HL-60 (cell line): ENCODE measurements at regions not wholly inside any gene's neighbourhood (a gene's known extent, or its start where the extent isn't known, plus 50 kb on each side); places are given as distances from the start of the nearest gene placed in this dataset.

ENCODE experiments used
- DNase-seq, 2 experiments: peaks; one replicate each; pipeline ENCODE4 v3.0.0-alpha.2; 2010 to 2020; ENCODE audit warnings: low read depth in 1 of 2, low spot score in 1 of 2
- H3K27ac ChIP-seq: fragments of 250-450 bp; sonication (Bioruptor Pico); replicated peaks from 2 replicates; pipeline ENCODE4 v1.5.1; 2020; ENCODE audit warnings: mild to moderate bottlenecking, moderate library complexity
- H3K27me3 ChIP-seq: fragments of 250-450 bp; sonication (Bioruptor Pico); 2 replicates; pipeline ENCODE4 v1.5.1; 2021; ENCODE audit warnings: mild to moderate bottlenecking, moderate library complexity; ENCODE audit not compliant: insufficient read depth, poor library complexity, severe bottlenecking
- H3K4me3 ChIP-seq: replicated peaks from 2 replicates; pipeline ENCODE4 v1.5.1; 2011; ENCODE audit warnings: mild to moderate bottlenecking, control low read depth, low read length; ENCODE audit not compliant: insufficient read depth
- GABPA ChIP-seq: IDR thresholded peaks from 2 replicates; pipeline ENCODE4 v1.6.1; 2012; ENCODE audit warnings: low read depth
- POLR2AphosphoS5 ChIP-seq: IDR thresholded peaks from 2 replicates; pipeline ENCODE4 v1.6.1; 2012; ENCODE audit warnings: low read depth
- SPI1 ChIP-seq: IDR thresholded peaks from 2 replicates; pipeline ENCODE4 v1.6.1; 2012; ENCODE audit warnings: low read depth, mild to moderate bottlenecking, borderline replicate concordance
- TF ChIP-seq, protein P1 (sequence below): IDR thresholded peaks from 2 replicates; pipeline ENCODE4 v1.6.1; 2012; ENCODE audit warnings: low read depth; ENCODE audit not compliant: insufficient replicate concordance
- TF ChIP-seq, protein P2 (sequence below): IDR thresholded peaks from one replicate; pipeline ENCODE4 v1.5.1; 2011; ENCODE audit warnings: low read length, control low read depth, inconsistent platforms; ENCODE audit not compliant: insufficient read depth

DNA sequence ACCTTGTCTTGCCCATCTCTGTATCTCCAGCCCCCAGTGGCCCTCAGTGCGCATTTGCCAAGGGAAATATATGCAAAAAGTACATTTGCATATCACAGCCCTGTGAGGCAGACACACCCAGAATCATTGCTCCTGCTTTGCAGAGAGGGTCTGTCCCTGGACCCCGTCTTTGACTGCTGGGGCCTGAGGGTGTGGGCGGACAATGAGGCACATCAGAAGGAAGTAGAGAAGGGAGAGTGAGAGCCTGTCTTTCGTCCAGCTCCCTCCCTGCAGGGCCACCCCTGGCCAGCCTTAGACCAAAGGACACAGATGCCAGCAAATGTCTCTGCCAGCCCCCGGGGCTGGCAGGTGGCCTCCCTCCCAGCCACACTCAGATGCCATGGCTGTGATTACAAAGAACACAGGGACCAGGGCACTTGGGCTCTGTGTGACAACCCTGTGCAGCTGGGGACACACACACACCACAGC, 516.2 kb upstream of the MYT1L start:
- H3K27ac ChIP-seq, result no peak overlapping the region
- no peaks in the 10 kb centered on the region for H3K27me3 ChIP-seq
- H3K4me3 ChIP-seq, result no peak overlapping the region
- TF ChIP-seq, protein P1, sequence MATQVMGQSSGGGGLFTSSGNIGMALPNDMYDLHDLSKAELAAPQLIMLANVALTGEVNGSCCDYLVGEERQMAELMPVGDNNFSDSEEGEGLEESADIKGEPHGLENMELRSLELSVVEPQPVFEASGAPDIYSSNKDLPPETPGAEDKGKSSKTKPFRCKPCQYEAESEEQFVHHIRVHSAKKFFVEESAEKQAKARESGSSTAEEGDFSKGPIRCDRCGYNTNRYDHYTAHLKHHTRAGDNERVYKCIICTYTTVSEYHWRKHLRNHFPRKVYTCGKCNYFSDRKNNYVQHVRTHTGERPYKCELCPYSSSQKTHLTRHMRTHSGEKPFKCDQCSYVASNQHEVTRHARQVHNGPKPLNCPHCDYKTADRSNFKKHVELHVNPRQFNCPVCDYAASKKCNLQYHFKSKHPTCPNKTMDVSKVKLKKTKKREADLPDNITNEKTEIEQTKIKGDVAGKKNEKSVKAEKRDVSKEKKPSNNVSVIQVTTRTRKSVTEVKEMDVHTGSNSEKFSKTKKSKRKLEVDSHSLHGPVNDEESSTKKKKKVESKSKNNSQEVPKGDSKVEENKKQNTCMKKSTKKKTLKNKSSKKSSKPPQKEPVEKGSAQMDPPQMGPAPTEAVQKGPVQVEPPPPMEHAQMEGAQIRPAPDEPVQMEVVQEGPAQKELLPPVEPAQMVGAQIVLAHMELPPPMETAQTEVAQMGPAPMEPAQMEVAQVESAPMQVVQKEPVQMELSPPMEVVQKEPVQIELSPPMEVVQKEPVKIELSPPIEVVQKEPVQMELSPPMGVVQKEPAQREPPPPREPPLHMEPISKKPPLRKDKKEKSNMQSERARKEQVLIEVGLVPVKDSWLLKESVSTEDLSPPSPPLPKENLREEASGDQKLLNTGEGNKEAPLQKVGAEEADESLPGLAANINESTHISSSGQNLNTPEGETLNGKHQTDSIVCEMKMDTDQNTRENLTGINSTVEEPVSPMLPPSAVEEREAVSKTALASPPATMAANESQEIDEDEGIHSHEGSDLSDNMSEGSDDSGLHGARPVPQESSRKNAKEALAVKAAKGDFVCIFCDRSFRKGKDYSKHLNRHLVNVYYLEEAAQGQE, result no peak
- no peak for TF ChIP-seq POLR2AphosphoS5
- no peak for TF ChIP-seq GABPA
- TF ChIP-seq, protein P2, sequence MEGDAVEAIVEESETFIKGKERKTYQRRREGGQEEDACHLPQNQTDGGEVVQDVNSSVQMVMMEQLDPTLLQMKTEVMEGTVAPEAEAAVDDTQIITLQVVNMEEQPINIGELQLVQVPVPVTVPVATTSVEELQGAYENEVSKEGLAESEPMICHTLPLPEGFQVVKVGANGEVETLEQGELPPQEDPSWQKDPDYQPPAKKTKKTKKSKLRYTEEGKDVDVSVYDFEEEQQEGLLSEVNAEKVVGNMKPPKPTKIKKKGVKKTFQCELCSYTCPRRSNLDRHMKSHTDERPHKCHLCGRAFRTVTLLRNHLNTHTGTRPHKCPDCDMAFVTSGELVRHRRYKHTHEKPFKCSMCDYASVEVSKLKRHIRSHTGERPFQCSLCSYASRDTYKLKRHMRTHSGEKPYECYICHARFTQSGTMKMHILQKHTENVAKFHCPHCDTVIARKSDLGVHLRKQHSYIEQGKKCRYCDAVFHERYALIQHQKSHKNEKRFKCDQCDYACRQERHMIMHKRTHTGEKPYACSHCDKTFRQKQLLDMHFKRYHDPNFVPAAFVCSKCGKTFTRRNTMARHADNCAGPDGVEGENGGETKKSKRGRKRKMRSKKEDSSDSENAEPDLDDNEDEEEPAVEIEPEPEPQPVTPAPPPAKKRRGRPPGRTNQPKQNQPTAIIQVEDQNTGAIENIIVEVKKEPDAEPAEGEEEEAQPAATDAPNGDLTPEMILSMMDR, result no peak
- TF ChIP-seq SPI1, result no peak
- DNase-seq, result no peak

DNA sequence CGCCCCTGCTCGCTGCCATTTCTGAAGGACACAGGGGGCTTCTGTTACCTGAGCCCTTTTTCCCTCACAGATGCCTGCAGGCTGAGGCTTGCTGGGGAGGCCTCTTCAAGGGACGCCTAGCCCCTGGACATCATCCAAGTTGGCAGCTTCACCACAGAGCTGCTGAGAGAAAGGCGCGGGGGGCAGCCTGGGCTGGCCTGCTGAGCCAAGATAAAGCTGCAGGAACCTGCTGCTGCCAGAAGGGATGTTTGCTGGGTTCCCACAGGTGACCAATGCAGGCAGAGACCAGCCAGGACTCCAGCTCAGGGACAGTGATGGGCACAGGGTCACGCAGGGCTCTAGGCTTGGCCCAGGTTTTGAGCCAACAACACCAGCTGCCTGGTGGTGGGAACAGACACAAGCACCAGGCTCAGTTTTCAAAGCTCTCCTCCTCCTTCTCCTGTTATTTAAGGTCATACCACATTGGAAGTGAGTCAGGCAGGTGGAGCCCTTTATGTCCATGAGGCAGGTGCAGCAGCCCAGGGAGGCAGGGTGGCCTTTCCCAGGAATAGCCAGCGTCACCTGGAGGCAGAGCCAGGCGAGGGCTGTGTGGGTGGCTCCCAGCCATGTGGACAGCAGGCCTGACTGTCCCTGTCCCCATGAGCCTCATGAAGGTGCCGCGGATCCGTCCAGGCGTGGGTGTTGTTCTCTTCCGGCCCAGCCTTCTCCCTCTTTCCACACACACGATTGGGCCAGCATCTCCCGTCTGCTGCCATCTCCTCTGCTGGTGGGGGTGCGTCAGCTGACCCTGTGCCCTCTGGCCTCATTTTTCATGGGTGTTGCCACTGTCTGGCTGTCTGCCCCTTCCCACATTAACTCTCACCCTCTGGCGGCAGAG, 515.5 kb upstream of the MYT1L start:
- DNase-seq, result no peak
- no peak overlapping the region for H3K4me3 ChIP-seq
- no peak overlapping the region for H3K27ac ChIP-seq
- TF ChIP-seq POLR2AphosphoS5, result no peak
- TF ChIP-seq, protein P1, result no peak
- TF ChIP-seq SPI1, result no peak
- no peak for TF ChIP-seq GABPA
- TF ChIP-seq, protein P2, result no peak
- no peaks in the 10 kb centered on the region for H3K27me3 ChIP-seq

DNA sequence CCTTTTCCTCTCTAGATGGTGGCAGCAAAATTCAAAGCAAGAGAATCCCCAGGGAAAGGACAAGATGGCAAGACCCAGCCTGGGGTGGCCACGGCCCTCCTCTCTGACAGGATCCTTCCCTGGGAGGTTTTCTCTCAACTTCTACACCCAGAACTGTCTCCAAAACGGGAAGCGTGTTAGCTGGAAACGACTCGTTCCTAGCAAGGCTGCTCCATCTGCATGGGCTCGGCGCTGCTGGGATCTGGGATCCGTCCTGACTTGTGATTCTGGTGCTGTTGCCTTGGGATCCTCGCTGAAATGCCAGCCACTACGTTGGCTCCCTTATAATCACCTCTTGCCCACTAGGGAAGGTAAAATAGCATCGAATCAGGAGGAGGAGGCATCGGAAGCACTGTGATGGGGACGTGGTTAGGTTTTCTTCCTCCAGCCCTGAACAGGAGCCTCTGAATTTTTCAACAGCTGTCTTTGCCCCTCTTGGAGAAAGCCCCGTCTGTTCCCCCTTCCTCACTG, 514.8 kb upstream of the MYT1L start:
- TF ChIP-seq SPI1, result no peak
- TF ChIP-seq POLR2AphosphoS5, result no peak
- TF ChIP-seq, protein P1, result no peak
- no peak for TF ChIP-seq GABPA
- TF ChIP-seq, protein P2, result no peak
- Histone ChIP-seq H3K27ac (no peak overlapping the region), H3K27me3 (no peaks in the 10 kb centered on the region), H3K4me3 (no peak overlapping the region)
- no peak for DNase-seq
